Thoracic aorta (tissue), 2 donors: ENCODE measurements at regions not wholly inside any gene's neighbourhood (a gene's known extent, or its start where the extent isn't known, plus 50 kb on each side); places are given as distances from the start of the nearest gene placed in this dataset.

Source experiments
- ATAC-seq: fragments of 150-250 bp; one replicate; pipeline ENCODE4 v1.8.0; 2017; ENCODE audit warnings: low read depth; ENCODE audit not compliant: insufficient number of reproducible peaks, low FRiP score
- DNase-seq: peaks from one replicate; pipeline ENCODE4 v3.0.0-alpha.2; 2020; ENCODE audit warnings: low spot score
- H3K27ac ChIP-seq, 2 donors: fragments of 200-600 bp; sonication (generic); 1 replicate in 1 of 2; 2 replicates in 1 of 2; pipeline ENCODE4 v1.5.1; 2016; ENCODE audit warnings: mild to moderate bottlenecking in 2 of 2, moderate library complexity in 2 of 2
- H3K27me3 ChIP-seq: fragments of 200-600 bp; sonication (generic); replicated peaks from 2 replicates; pipeline ENCODE4 v1.6.0; 2016; ENCODE audit warnings: mild to moderate bottlenecking; ENCODE audit not compliant: insufficient read depth
- H3K36me3 ChIP-seq: fragments of 200-600 bp; sonication (generic); one replicate; pipeline ENCODE4 v1.5.1; 2016
- H3K4me1 ChIP-seq, 2 donors: fragments of 200-600 bp; sonication (generic); 1 replicate in 1 of 2; 2 replicates in 1 of 2; pipeline versions ENCODE4 v1.5.1 to v1.6.0; 2016; ENCODE audit warnings: low read depth in 2 of 2, mild to moderate bottlenecking in 1 of 2; ENCODE audit not compliant: control insufficient read depth in 1 of 2
- H3K4me3 ChIP-seq: fragments of 200-600 bp; sonication (generic); 2 replicates; pipeline ENCODE4 v1.5.1; 2016; ENCODE audit warnings: mild to moderate bottlenecking
- H3K9me3 ChIP-seq: fragments of 200-600 bp; sonication (generic); 2 replicates; pipeline ENCODE4 v1.5.1; 2016
- TF ChIP-seq, protein P1 (sequence below): fragments of 200-600 bp; sonication (generic); IDR thresholded peaks from one replicate; pipeline ENCODE4 v1.5.1; 2019; ENCODE audit warnings: antibody characterized with exemption

DNA sequence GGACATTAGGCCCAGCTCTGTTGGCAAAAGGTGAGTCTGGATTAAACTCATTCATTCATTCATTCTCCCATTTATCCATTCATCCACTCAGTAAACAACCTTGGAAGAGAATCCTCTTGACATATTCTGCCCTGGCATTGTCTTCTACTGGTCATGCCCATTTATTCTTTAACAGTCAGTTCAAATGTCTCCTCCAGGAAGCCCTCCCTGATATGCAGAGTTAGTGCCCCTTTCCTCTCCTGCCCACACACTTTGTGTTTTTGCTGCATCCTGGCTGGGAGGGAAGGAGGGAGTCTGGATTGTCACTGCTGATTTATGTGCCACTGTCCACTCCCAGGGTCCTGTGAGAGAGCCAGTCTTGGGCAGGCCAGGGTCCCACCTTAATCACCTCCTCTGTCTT is 600.3 kb downstream of the MATN1 start:
- Histone ChIP-seq H3K9me3 (no peaks in the 10 kb centered on the region), H3K27ac (no peak overlapping the region), H3K4me1 (no peaks in the 10 kb centered on the region), H3K4me3 (no peak overlapping the region), H3K36me3 (no peaks in the 10 kb centered on the region), H3K27me3 (no peaks in the 10 kb centered on the region)
- no peak for ATAC-seq
- DNase-seq: no peak
- TF ChIP-seq, protein P1, sequence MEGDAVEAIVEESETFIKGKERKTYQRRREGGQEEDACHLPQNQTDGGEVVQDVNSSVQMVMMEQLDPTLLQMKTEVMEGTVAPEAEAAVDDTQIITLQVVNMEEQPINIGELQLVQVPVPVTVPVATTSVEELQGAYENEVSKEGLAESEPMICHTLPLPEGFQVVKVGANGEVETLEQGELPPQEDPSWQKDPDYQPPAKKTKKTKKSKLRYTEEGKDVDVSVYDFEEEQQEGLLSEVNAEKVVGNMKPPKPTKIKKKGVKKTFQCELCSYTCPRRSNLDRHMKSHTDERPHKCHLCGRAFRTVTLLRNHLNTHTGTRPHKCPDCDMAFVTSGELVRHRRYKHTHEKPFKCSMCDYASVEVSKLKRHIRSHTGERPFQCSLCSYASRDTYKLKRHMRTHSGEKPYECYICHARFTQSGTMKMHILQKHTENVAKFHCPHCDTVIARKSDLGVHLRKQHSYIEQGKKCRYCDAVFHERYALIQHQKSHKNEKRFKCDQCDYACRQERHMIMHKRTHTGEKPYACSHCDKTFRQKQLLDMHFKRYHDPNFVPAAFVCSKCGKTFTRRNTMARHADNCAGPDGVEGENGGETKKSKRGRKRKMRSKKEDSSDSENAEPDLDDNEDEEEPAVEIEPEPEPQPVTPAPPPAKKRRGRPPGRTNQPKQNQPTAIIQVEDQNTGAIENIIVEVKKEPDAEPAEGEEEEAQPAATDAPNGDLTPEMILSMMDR: no peak

DNA sequence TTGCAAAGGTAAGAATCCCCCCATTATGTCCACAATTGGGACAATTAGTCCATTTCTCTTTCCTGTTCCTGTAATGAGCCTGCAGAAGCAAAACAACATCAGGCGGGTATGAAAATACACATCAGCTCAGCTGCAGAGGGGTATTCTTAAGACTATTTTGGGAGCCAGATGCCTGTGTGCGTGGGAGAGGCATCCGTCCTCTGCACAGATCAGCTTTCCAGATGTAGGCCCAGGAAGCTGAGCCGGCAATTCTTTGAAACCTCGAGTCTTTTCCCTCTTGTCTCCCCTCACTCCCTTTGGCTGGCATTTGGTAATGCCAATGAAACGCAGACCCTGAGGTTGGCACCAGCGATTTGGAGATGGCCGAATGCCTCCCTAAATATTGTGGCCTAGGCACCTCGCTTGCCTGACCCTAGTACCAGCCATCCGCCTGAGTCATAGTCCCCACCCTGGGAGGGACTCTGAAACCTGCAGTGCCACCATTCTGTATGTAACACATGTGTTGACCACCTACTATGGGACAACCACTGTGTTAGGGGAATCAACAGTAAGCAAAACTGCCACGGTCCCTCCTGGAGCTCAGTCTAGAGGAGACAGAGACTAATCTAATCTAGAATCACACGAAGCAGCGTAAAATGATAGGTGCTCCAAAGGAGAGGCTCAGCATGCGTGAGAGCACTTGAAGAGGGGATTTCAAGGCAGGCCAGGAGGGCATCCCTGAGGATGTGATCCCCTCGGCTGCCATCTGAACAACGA is 603.0 kb downstream of the MATN1 start:
- Histone ChIP-seq H3K27ac (no peak overlapping the region), H3K9me3 (no peaks in the 10 kb centered on the region), H3K27me3 (no peaks in the 10 kb centered on the region), H3K36me3 (no peaks in the 10 kb centered on the region), H3K4me1 (no peaks in the 10 kb centered on the region), H3K4me3 (no peak overlapping the region)
- TF ChIP-seq, protein P1: no peak
- DNase-seq (no peak), ATAC-seq (no peak)

DNA sequence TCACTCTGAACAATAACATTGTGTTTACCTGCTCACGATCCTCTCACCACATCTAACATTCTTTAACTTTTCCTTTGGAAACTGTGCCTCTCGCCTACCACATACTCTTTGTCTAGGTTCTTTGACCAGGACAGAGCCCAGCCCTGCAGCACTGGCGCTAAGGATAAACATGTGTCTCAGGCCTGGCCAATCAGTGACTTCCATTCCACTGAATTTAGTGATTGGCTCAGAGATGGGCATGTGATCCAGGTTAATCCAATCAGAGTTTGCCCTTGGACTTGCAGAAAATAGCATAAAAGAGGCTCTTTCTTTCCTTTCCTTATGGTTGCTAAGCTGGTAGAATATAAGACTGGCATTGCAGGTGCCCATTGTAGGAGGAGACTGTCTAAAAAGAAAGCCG is 605.7 kb downstream of the MATN1 start:
- ATAC-seq: no peak

DNA sequence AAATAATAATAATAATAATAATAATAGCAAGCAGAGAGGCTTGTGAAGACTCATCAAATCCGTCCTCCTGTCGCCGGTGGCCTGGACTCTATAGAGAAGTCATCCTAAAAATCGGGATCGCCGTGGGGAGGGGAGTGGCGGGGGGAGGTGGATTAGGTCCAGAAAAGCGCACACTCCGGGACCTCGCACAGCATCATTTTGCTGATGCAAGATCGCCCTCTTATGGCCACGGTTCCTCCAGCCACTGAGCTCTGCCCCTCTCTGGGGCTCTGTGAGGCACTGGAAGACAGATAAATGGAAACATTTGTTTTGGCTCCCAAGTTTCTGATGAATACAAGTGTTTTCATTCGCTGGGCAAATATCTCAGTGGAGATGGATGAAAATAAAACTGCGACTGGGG is 612.0 kb downstream of the MATN1 start:
- H3K27me3 ChIP-seq: no peaks in the 10 kb centered on the region
- H3K27ac ChIP-seq: no peak overlapping the region
- TF ChIP-seq, protein P1: no peak
- DNase-seq: no peak
- no peaks in the 10 kb centered on the region for H3K36me3 ChIP-seq
- H3K4me1 ChIP-seq: no peaks in the 10 kb centered on the region
- ATAC-seq: no peak
- no peak overlapping the region for H3K4me3 ChIP-seq
- no peaks in the 10 kb centered on the region for H3K9me3 ChIP-seq

More for the DNA sequence above, 605.7 kb downstream of the MATN1 start:
- no peaks in the 10 kb centered on the region for H3K9me3 ChIP-seq
- no peaks in the 10 kb centered on the region for H3K27me3 ChIP-seq
- no peaks in the 10 kb centered on the region for H3K4me1 ChIP-seq
- H3K27ac ChIP-seq: no peak overlapping the region
- no peak overlapping the region for H3K4me3 ChIP-seq
- no peak for DNase-seq
- TF ChIP-seq, protein P1: no peak
- H3K36me3 ChIP-seq: no peaks in the 10 kb centered on the region

DNA sequence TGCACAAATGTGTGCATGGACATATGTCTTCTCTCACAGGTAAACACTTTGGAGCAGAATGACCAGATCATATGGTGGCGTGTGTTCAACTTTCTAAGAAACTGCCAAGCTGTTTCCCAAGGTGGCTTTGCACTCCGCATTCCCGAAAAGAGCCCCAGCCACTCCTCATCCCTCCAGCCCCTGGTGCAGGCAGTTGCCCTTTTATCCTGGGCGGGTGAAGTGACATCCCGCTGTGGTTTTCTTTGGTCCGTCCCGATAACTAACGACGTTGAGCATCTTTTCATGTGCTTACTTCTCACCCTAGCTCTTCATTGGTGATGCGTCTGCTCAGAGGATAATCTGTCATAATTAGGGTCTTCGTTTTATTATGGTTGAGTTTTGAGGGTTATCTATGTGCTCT is 612.5 kb downstream of the MATN1 start:
- Histone ChIP-seq H3K27ac (no peak overlapping the region), H3K4me1 (no peaks in the 10 kb centered on the region), H3K4me3 (no peak overlapping the region), H3K9me3 (no peaks in the 10 kb centered on the region), H3K36me3 (no peaks in the 10 kb centered on the region), H3K27me3 (no peaks in the 10 kb centered on the region)
- ATAC-seq (no peak), DNase-seq (no peak)
- TF ChIP-seq, protein P1: no peak
